Activated CD4-positive, alpha-beta T cell treated with anti-CD3 and anti-CD28 coated beads, Interleukin-2, amount 10 ng/mL, durations not matched to agents 7 days and 5 days (primary cell): ENCODE measurements at regions not wholly inside any gene's neighbourhood (a gene's known extent, or its start where the extent isn't known, plus 50 kb on each side); places are given as distances from the start of the nearest gene placed in this dataset.

ENCODE experiments used
- CTCF ChIA-PET: fragments of 350-600 bp; sonication (Branson Sonifier 250); formaldehyde crosslinking; loops from one replicate; lab custom pipeline; 2021; ENCODE audit warnings: antibody characterized with exemption; lab: Charles Lee
- POLR2A ChIA-PET: fragments of 350-600 bp; sonication (Branson Sonifier 250); formaldehyde crosslinking; loops from one replicate; lab custom pipeline; 2021; ENCODE audit warnings: antibody characterized with exemption; lab: Charles Lee
- DNase-seq: peaks from one replicate; pipeline ENCODE4 v3.0.0-alpha.2; 2020
- H3K27ac Mint-ChIP-seq: one replicate; pipeline ENCODE4 v1.8.0; 2021; ENCODE audit warnings: mild to moderate bottlenecking, moderate library complexity, mixed read lengths
- H3K27me3 Mint-ChIP-seq: one replicate; pipeline ENCODE4 v1.8.0; 2021; ENCODE audit warnings: mixed read lengths
- H3K36me3 Mint-ChIP-seq: one replicate; pipeline ENCODE4 v1.8.0; 2021; ENCODE audit warnings: low read depth, mixed read lengths
- H3K4me1 Mint-ChIP-seq: one replicate; pipeline ENCODE4 v1.8.0; 2021; ENCODE audit warnings: mixed read lengths
- H3K4me3 Mint-ChIP-seq: one replicate; pipeline ENCODE4 v1.8.0; 2021; ENCODE audit warnings: mild to moderate bottlenecking, moderate library complexity, mixed read lengths
- H3K9me3 Mint-ChIP-seq: one replicate; pipeline ENCODE4 v1.8.0; 2021; ENCODE audit warnings: mixed read lengths

DNA sequence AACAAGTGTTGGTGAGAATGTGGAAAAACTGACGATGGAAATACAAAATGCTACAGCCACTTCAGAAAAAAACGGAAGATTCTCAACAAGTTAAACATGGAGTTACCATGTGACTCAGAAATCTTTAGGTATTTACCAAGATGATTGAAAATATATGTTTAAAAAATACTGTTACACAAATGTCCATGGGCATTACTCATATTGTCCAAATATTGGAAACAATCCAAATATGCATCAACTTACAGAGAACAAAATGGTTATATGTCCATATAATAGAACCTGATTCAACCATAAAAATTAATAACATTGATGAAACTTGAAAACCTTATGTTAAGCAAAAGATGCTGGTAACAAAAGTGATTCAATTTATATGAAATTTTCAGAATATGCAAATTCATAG is 1057.7 kb upstream of the TMEM132C start:
- ChIA-PET CTCF (no interaction called here), POLR2A (no interaction called here)
- DNase-seq, result no peak
- Mint-ChIP-seq H3K36me3 (no peaks in the 10 kb centered on the region), H3K9me3 (no peaks in the 10 kb centered on the region), H3K27ac (no peak overlapping the region), H3K4me3 (no peak overlapping the region), H3K4me1 (no peaks in the 10 kb centered on the region), H3K27me3 (no peaks in the 10 kb centered on the region)

DNA sequence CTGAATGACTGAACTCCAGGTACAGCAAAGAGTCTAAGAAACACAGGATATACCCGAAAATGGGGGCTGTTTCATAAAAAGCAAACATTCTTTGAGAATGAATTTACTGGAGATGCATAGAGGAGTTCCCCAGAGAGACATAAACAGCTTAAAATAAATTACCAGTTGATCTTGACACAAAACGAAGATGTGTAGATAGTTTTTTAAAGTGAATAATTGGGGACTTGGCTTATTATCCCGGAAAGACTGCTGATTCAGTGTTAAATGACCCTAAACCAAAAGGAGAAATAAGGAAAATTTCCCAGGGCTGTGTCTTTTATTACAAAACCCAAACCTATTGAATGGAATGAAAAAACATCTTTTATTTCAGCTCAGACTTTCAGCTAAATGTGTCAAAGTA is 1052.8 kb upstream of the TMEM132C start:
- no peak overlapping the region for H3K27ac Mint-ChIP-seq
- H3K9me3 Mint-ChIP-seq, result peaks cover 2% of the 10 kb centered on the region
- H3K4me3 Mint-ChIP-seq, result no peak overlapping the region
- ChIA-PET POLR2A (no interaction called here), CTCF (no interaction called here)
- H3K36me3 Mint-ChIP-seq, result no peaks in the 10 kb centered on the region
- no peak for DNase-seq
- H3K27me3 Mint-ChIP-seq, result no peaks in the 10 kb centered on the region
- no peaks in the 10 kb centered on the region for H3K4me1 Mint-ChIP-seq

DNA sequence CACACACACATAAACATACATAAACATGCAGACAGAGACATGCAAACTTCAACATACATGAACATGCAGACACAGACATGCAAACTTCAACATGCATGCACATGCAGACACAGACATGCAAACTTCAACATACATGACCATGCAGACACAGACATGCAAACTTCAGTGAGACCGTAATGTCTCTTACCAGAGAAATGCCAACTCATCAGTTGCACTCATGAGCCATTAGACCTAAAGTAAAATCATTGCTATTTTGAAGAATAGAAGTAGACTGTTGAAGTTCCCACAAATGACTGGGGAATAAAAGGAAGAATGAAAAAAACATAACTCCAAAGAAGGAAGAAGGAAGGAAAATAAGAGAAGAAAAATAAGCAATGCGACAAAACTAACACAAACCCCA is 1044.0 kb upstream of the TMEM132C start:
- DNase-seq, result no peak
- Mint-ChIP-seq H3K4me1 (no peaks in the 10 kb centered on the region), H3K36me3 (no peaks in the 10 kb centered on the region), H3K27ac (no peak overlapping the region), H3K4me3 (no peak overlapping the region), H3K27me3 (no peaks in the 10 kb centered on the region), H3K9me3 (peaks cover 7% of the 10 kb centered on the region)
- ChIA-PET CTCF (interaction anchor here (1.1 kb wide), 1 partner anchor 16 kb away, joined by 3 read pairs; no protein-coding TSS in a partner anchor), POLR2A (no interaction called here)

DNA sequence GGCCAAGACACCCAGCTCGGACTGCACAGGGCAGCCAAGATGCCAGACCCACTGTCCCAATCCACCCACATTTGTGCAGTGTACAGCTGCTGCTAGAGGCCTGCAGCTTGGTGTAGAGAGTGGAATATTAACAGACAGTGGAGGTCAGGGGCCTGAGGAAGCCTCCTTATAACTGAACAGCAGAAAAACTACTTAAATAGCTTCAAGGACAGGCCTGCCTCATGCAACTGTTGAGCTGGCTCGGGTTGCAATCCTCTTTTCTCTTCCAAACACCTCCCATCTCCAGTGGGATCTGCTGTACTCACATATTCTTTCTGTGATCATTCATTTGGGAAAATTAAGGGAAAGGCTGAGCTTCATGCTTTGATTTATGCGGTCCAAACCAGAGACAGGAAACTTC is 1043.2 kb upstream of the TMEM132C start:
- H3K27ac Mint-ChIP-seq, result no peak overlapping the region
- peaks cover 6% of the 10 kb centered on the region for H3K9me3 Mint-ChIP-seq
- H3K4me3 Mint-ChIP-seq, result no peak overlapping the region
- DNase-seq, result no peak
- no peaks in the 10 kb centered on the region for H3K4me1 Mint-ChIP-seq
- CTCF ChIA-PET, result interaction anchor here (1.1 kb wide), 1 partner anchor 17 kb away, joined by 3 read pairs; no protein-coding TSS in a partner anchor
- POLR2A ChIA-PET, result no interaction called here
- H3K27me3 Mint-ChIP-seq, result no peaks in the 10 kb centered on the region
- no peaks in the 10 kb centered on the region for H3K36me3 Mint-ChIP-seq

DNA sequence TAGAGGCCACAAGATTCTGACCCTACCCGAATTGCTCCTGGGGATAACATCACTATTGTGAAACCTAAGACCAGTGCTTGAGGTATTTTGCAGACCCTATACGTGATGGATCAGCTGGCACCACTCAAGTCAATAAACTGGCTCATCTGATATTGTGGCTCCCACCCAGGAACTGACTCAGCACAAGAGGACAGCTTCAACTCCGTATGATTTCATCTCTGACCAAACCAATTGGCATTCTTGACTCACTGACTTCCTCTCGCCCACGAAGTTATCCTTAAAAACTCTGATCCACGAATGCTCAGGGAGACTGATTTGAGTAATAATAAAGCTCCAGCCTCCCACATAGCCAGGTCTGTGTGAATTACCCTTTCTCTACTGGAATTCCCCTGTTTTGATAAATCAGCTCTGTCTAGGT is 1036.1 kb upstream of the TMEM132C start:
- Mint-ChIP-seq H3K27ac (no peak overlapping the region), H3K9me3 (no peaks in the 10 kb centered on the region)

DNA sequence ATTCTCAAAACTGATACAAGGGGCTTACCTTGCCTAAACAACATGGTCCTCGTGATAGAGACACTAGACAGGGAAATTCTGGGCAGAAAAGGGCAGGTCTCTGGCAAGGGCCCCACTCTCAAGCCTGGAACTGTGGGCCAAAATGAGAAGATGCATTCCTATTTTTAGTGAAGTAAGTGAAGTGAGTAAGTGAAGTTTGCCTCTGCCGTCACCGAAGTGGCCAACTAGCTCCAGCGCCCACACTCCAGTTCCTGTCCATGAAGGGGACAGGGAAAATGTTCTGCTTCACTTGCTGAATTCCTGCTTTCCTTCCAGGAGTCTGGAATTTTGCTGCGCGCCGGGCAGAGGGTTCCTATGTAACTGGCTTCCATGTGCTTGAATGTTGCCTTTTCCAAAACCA is 1035.6 kb upstream of the TMEM132C start:
- H3K4me1 Mint-ChIP-seq, result no peaks in the 10 kb centered on the region
- no peaks in the 10 kb centered on the region for H3K9me3 Mint-ChIP-seq
- no peaks in the 10 kb centered on the region for H3K36me3 Mint-ChIP-seq
- DNase-seq, result no peak
- no peak overlapping the region for H3K27ac Mint-ChIP-seq
- H3K27me3 Mint-ChIP-seq, result no peaks in the 10 kb centered on the region
- CTCF ChIA-PET, result no interaction called here
- POLR2A ChIA-PET, result no interaction called here
- no peak overlapping the region for H3K4me3 Mint-ChIP-seq

More for the DNA sequence above, 1036.1 kb upstream of the TMEM132C start:
- H3K27me3 Mint-ChIP-seq, result no peaks in the 10 kb centered on the region
- DNase-seq, result no peak
- CTCF ChIA-PET, result no interaction called here
- H3K36me3 Mint-ChIP-seq, result no peaks in the 10 kb centered on the region
- H3K4me3 Mint-ChIP-seq, result no peak overlapping the region
- H3K4me1 Mint-ChIP-seq, result no peaks in the 10 kb centered on the region
- POLR2A ChIA-PET, result no interaction called here

DNA sequence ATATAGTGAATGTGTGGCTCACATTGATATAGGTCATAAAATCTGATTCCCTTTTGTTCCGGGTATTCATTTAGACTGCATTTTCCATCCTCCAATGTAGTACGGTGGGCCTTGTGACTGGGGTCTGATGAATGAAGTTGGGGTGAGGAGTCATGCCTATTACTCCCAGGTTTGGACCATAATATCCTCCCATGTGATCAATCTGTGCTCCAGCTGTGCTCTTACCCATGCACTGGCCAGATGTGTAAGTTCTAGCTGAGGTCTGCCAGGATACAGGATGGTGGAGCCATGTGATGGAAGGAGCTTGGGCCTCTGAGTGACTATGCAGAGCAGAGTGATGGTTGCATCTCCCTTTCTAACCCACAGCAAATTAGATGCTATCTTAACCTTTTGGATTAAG is 1034.0 kb upstream of the TMEM132C start:
- ChIA-PET POLR2A (no interaction called here), CTCF (no interaction called here)
- Mint-ChIP-seq H3K27ac (no peak overlapping the region), H3K9me3 (no peaks in the 10 kb centered on the region), H3K27me3 (no peaks in the 10 kb centered on the region), H3K4me1 (no peaks in the 10 kb centered on the region), H3K4me3 (no peak overlapping the region), H3K36me3 (no peaks in the 10 kb centered on the region)
- no peak for DNase-seq

DNA sequence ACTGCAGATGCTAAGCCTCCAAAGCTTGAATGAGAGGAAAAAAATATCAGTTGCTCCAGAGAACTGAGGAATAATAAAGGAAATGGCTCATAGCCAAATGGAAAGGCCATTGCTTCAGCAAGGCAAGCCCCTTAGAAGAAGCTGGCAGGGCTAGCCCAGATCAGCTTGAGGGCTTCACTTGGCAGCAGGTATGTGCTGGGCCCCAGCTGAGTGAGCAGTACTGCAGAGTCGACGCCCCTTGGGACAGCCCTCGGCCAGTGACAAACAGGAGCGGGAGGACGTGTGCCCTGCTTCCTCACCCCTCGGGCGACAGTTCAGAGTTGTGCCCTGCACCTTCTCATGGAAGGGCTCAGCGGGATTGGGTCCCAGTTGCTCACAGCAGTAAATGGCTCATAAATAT is 1031.2 kb upstream of the TMEM132C start:
- POLR2A ChIA-PET, result no interaction called here
- Mint-ChIP-seq H3K36me3 (no peaks in the 10 kb centered on the region), H3K27ac (no peak overlapping the region), H3K4me3 (no peak overlapping the region), H3K27me3 (no peaks in the 10 kb centered on the region), H3K4me1 (no peaks in the 10 kb centered on the region), H3K9me3 (no peaks in the 10 kb centered on the region)
- DNase-seq, result no peak
- CTCF ChIA-PET, result no interaction called here

DNA sequence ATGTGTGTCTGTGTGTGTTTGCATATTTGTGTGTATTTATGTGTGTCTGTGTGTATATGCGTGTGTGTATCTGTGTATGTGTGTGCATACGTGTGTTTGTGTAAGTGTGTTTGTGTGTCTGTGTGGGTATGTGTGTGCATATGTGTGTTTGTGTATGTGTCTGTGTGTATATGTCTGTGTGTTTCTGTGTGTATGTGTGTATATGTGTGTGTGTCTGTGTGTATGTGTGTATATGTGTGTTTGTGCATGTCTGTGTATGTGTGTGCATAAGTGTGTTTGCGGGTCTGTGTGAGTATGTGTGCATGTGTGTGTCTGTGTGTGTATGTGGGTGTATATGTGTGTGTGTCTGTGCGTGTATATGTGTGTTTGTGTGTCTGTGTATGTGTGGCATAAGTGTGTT is 1030.5 kb upstream of the TMEM132C start:
- no peak overlapping the region for H3K4me3 Mint-ChIP-seq
- no peaks in the 10 kb centered on the region for H3K36me3 Mint-ChIP-seq
- ChIA-PET CTCF (no interaction called here), POLR2A (no interaction called here)
- H3K27ac Mint-ChIP-seq, result no peak overlapping the region
- no peaks in the 10 kb centered on the region for H3K9me3 Mint-ChIP-seq
- no peaks in the 10 kb centered on the region for H3K4me1 Mint-ChIP-seq
- H3K27me3 Mint-ChIP-seq, result no peaks in the 10 kb centered on the region
- no peak for DNase-seq

DNA sequence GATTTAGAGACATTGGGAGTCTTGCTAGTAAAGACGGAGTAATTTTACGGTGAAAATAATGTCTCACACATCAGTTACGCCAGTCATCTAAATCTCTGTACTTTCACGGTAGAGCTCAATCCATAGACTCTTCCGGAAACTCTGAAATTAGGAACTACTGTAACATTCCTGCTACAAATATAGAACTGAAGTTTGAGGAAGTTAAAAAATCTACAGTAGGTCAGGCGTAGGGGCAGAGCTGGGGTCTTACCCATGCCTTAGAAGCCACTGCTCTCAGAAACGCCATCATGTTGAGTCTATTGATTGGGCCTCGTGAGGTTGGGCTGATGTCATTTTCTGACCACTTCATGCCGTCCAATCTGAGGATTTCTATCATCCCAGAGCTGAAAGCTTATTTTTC is 1029.8 kb upstream of the TMEM132C start:
- Mint-ChIP-seq H3K4me3 (no peak overlapping the region), H3K9me3 (no peaks in the 10 kb centered on the region), H3K27me3 (no peaks in the 10 kb centered on the region), H3K4me1 (no peaks in the 10 kb centered on the region), H3K27ac (no peak overlapping the region), H3K36me3 (no peaks in the 10 kb centered on the region)
- DNase-seq, result no peak
- CTCF ChIA-PET, result no interaction called here
- POLR2A ChIA-PET, result no interaction called here

DNA sequence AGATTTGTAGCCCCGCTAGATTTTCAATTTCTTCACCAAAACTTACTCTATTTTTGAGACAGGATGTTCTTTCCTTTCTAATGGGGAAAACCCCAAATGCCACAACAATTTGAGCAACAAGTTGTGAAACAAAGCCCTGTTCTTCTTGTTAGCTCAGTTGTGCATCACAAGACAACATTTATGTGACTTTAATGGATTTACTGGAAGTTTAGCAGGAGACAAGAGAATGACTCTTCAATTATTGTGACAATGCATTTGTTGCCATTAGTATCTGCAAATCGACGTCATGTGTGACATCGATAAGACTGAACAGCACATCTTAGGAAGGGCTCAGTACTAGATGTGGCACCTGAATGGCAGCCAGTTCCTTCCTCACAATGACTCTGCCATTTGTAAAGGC is 1028.9 kb upstream of the TMEM132C start:
- H3K4me3 Mint-ChIP-seq, result no peak overlapping the region
- H3K27me3 Mint-ChIP-seq, result no peaks in the 10 kb centered on the region
- no peaks in the 10 kb centered on the region for H3K9me3 Mint-ChIP-seq
- CTCF ChIA-PET, result no interaction called here
- POLR2A ChIA-PET, result no interaction called here
- H3K36me3 Mint-ChIP-seq, result no peaks in the 10 kb centered on the region
- no peak for DNase-seq
- H3K4me1 Mint-ChIP-seq, result no peaks in the 10 kb centered on the region
- H3K27ac Mint-ChIP-seq, result no peak overlapping the region

DNA sequence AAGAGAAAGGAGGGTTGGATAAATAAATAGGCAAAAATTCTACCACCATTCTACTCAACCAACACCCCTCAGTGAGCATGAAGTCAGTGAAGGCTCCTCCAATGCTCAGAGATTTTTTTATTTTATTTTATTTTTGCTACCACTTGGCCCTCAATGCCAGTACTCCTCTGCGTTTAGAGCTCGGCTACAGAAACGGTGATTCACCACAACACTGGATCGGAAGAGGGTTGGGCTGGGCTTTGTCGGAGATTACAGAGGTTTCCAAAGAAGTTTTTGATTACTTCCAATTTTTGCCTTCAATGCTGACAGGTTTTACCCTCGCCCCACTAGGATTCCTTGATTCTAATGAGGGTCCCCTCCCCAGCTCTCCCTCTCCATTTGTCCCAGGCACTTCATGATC is 1027.2 kb upstream of the TMEM132C start:
- Mint-ChIP-seq H3K9me3 (no peaks in the 10 kb centered on the region), H3K27me3 (no peaks in the 10 kb centered on the region), H3K4me3 (no peak overlapping the region), H3K27ac (no peak overlapping the region), H3K4me1 (no peaks in the 10 kb centered on the region), H3K36me3 (no peaks in the 10 kb centered on the region)
- no peak for DNase-seq
- ChIA-PET POLR2A (no interaction called here), CTCF (no interaction called here)

DNA sequence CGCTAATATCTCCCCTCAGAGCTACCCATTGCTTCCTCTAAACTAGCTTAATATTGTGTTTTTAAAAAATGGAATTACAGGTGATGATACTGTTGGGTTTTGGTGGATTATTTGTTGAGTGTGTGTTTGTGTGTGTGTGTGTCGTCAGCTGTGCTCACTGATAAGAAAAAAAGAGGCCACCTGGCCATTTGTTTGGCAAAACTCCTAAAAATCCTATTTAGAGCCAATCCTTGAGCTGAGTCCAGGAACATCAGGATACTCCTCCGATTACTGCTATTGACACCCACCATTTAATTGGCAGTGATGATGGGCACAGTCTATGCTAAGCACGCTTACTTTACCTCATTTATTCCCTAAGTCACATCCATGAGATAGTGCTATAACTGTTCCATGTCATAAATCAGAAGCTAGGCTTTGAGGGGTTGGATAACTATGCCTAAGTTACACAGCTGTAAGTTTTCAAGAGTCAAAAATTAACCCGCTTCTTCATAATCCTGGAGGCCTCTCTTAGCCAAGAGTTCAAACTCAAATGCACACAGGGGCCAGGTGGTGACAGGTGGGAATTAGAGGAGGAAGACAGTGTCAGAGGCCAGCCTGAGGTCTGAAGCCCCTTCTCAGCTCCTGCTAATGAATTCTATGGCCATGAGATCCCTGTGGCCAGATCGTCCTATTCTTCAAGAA is 1026.6 kb upstream of the TMEM132C start:
- ChIA-PET POLR2A (no interaction called here), CTCF (no interaction called here)
- no peak overlapping the region for H3K27ac Mint-ChIP-seq
- no peaks in the 10 kb centered on the region for H3K27me3 Mint-ChIP-seq
- H3K36me3 Mint-ChIP-seq, result no peaks in the 10 kb centered on the region
- no peak for DNase-seq
- no peak overlapping the region for H3K4me3 Mint-ChIP-seq
- no peaks in the 10 kb centered on the region for H3K4me1 Mint-ChIP-seq
- H3K9me3 Mint-ChIP-seq, result no peaks in the 10 kb centered on the region

DNA sequence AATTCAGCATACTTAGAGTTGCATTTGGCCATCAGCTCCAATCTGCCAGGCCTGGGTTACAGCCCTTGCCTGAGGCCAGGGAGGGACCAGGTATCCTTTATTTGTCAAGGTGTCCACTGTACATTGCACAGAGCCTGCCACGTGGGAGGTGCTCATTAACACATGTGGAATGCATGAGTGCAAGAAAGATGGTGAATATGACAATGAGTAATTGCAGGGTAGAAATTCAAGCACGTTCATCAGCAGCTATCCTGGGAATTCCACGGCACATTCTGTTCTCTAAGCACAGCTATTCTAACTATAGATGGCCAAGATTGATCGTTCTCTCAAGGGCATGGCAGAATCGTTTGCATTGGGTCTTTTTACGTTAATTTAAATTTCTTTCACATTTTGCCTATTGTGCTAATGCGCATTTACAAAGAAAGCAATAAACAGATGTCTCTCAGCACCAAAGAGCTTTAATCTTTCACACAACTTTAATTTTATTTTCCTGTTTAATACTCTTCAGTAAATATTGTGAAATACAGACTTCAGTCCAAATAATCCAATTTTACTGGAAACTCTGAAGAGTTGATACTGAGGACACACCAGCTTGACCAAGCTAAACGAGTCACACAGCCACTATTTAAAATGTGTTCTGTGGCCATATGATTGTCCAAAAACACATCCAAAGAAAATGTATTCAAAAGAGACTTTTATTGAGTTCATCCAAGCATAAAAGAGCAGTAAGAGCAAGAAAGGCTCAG is 1025.7 kb upstream of the TMEM132C start:
- no peaks in the 10 kb centered on the region for H3K27me3 Mint-ChIP-seq
- H3K9me3 Mint-ChIP-seq, result no peaks in the 10 kb centered on the region
- ChIA-PET POLR2A (no interaction called here), CTCF (no interaction called here)
- H3K27ac Mint-ChIP-seq, result no peak overlapping the region
- no peak for DNase-seq
- no peak overlapping the region for H3K4me3 Mint-ChIP-seq
- H3K4me1 Mint-ChIP-seq, result no peaks in the 10 kb centered on the region
- H3K36me3 Mint-ChIP-seq, result no peaks in the 10 kb centered on the region
